Spinal cord (tissue), 9 donors: ENCODE measurements at regions not wholly inside any gene's neighbourhood (a gene's known extent, or its start where the extent isn't known, plus 50 kb on each side); places are given as distances from the start of the nearest gene placed in this dataset.

ENCODE experiments used
- DNase-seq, 6 donors: peaks; one replicate each; pipeline versions ENCODE4 v3.0.0 to v3.0.0-alpha.2; 2013 to 2015; ENCODE audit warnings: low spot score in 6 of 6, low read depth in 4 of 6
- H3K27ac ChIP-seq: one replicate; pipeline ENCODE4 v1.5.1; 2013; ENCODE audit warnings: low read depth, low read length, control low read depth
- H3K27me3 ChIP-seq: one replicate; pipeline ENCODE4 v1.6.1; 2013; ENCODE audit warnings: low read length; ENCODE audit not compliant: control insufficient read depth, insufficient read depth
- H3K36me3 ChIP-seq: one replicate; pipeline ENCODE4 v1.6.1; 2013; ENCODE audit warnings: low read length; ENCODE audit not compliant: control insufficient read depth, insufficient read depth
- H3K4me1 ChIP-seq: one replicate; pipeline ENCODE4 v1.6.1; 2013; ENCODE audit warnings: low read length; ENCODE audit not compliant: control insufficient read depth, insufficient read depth
- H3K4me3 ChIP-seq: one replicate; pipeline ENCODE4 v1.5.1; 2013; ENCODE audit warnings: low read depth, low read length, control low read depth
- H3K9me3 ChIP-seq: one replicate; pipeline ENCODE4 v1.6.1; 2013; ENCODE audit warnings: low read length; ENCODE audit not compliant: control insufficient read depth, insufficient read depth
- WGBS: methylation state at CpG from one replicate; pipeline ENCODE4 v1.1.5; 2013; ENCODE audit warnings: missing lambda C conversion rate; ENCODE audit not compliant: insufficient coverage; 5-methylcytosine and 5-hydroxymethylcytosine counted together
- donor health status: healthy.

- DNase-seq = no peak
- H3K4me3 ChIP-seq = no peak overlapping the region
- H3K9me3 ChIP-seq = peaks cover 1% of the 10 kb centered on the region
- H3K36me3 ChIP-seq = no peaks in the 10 kb centered on the region
- no peak overlapping the region for H3K27ac ChIP-seq
- H3K4me1 ChIP-seq = no peaks in the 10 kb centered on the region
- H3K27me3 ChIP-seq = no peaks in the 10 kb centered on the region
- WGBS = no CpG with 5 or more reads among the region's 4 CpGs
Measured at GRCh38 chr16:26531290-26531730, 535.4 kb upstream of the C16orf82 start.

GRCh38 chr16:26532456-26532855 lies 534.3 kb upstream of the C16orf82 start:
- Histone ChIP-seq H3K4me3 (no peak overlapping the region), H3K27ac (no peak overlapping the region), H3K27me3 (no peaks in the 10 kb centered on the region), H3K36me3 (no peaks in the 10 kb centered on the region), H3K4me1 (no peaks in the 10 kb centered on the region), H3K9me3 (no peaks in the 10 kb centered on the region)
- DNase-seq = no peak
- 100% methylated on average over 1 of the region's 1 CpG for WGBS

GRCh38 chr16:26542198-26542597 lies 524.5 kb upstream of the C16orf82 start:
- H3K4me1 ChIP-seq = no peaks in the 10 kb centered on the region
- H3K27me3 ChIP-seq = peaks cover 3% of the 10 kb centered on the region
- H3K27ac ChIP-seq = no peak overlapping the region
- WGBS = 95% methylated on average over 5 of the region's 5 CpGs
- DNase-seq = no peak
- no peaks in the 10 kb centered on the region for H3K36me3 ChIP-seq
- H3K9me3 ChIP-seq = no peaks in the 10 kb centered on the region
- no peak overlapping the region for H3K4me3 ChIP-seq

- no peak overlapping the region for H3K4me3 ChIP-seq
- DNase-seq = peak in 1 of 6 donors; percentile 29
- H3K36me3 ChIP-seq = no peaks in the 10 kb centered on the region
- no peaks in the 10 kb centered on the region for H3K4me1 ChIP-seq
- WGBS = no CpG with 5 or more reads among the region's 2 CpGs
- peaks cover 3% of the 10 kb centered on the region for H3K27me3 ChIP-seq
- H3K27ac ChIP-seq = no peak overlapping the region
- no peaks in the 10 kb centered on the region for H3K9me3 ChIP-seq
Measured at GRCh38 chr16:26546573-26546972, 520.2 kb upstream of the C16orf82 start.

GRCh38 chr16:26547681-26548080 lies 519.0 kb upstream of the C16orf82 start:
- H3K4me1 ChIP-seq = no peaks in the 10 kb centered on the region
- H3K9me3 ChIP-seq = no peaks in the 10 kb centered on the region
- H3K4me3 ChIP-seq = no peak overlapping the region
- DNase-seq = no peak
- peaks cover 3% of the 10 kb centered on the region for H3K27me3 ChIP-seq
- no peaks in the 10 kb centered on the region for H3K36me3 ChIP-seq
- 73% methylated on average over 2 of the region's 2 CpGs for WGBS
- no peak overlapping the region for H3K27ac ChIP-seq

GRCh38 chr16:26550111-26550610 lies 516.6 kb upstream of the C16orf82 start:
- DNase-seq = peak in 2 of 6 donors; percentile 10 to 55
- no peaks in the 10 kb centered on the region for H3K4me1 ChIP-seq
- H3K36me3 ChIP-seq = no peaks in the 10 kb centered on the region
- H3K27me3 ChIP-seq = peaks cover 3% of the 10 kb centered on the region
- no peaks in the 10 kb centered on the region for H3K9me3 ChIP-seq
- H3K27ac ChIP-seq = no peak overlapping the region
- no peak overlapping the region for H3K4me3 ChIP-seq
- no CpG with 5 or more reads among the region's 3 CpGs for WGBS

GRCh38 chr16:26554030-26554429 lies 512.7 kb upstream of the C16orf82 start:
- Histone ChIP-seq H3K9me3 (no peaks in the 10 kb centered on the region), H3K4me3 (no peak overlapping the region), H3K27ac (no peak overlapping the region), H3K27me3 (no peaks in the 10 kb centered on the region), H3K4me1 (no peaks in the 10 kb centered on the region), H3K36me3 (no peaks in the 10 kb centered on the region)
- DNase-seq = no peak
- WGBS = no CpG with 5 or more reads among the region's 3 CpGs

GRCh38 chr16:26561303-26561702 lies 505.4 kb upstream of the C16orf82 start:
- Histone ChIP-seq H3K4me3 (no peak overlapping the region), H3K4me1 (no peaks in the 10 kb centered on the region), H3K27me3 (no peaks in the 10 kb centered on the region), H3K9me3 (no peaks in the 10 kb centered on the region), H3K27ac (no peak overlapping the region), H3K36me3 (no peaks in the 10 kb centered on the region)
- WGBS = no CpG with 5 or more reads among the region's 6 CpGs
- DNase-seq = no peak

GRCh38 chr16:26563018-26563417 lies 503.7 kb upstream of the C16orf82 start:
- Histone ChIP-seq H3K27ac (no peak overlapping the region), H3K4me1 (no peaks in the 10 kb centered on the region), H3K27me3 (no peaks in the 10 kb centered on the region), H3K36me3 (no peaks in the 10 kb centered on the region), H3K9me3 (no peaks in the 10 kb centered on the region), H3K4me3 (no peak overlapping the region)
- 100% methylated on average over 1 of the region's 2 CpGs for WGBS
- DNase-seq = no peak

- Histone ChIP-seq H3K4me3 (no peak overlapping the region), H3K36me3 (no peaks in the 10 kb centered on the region), H3K27ac (no peak overlapping the region), H3K4me1 (no peaks in the 10 kb centered on the region), H3K9me3 (no peaks in the 10 kb centered on the region), H3K27me3 (no peaks in the 10 kb centered on the region)
- WGBS = 16% methylated on average over 7 of the region's 9 CpGs
- DNase-seq = peak in 2 of 6 donors; percentile 58 to 73
Measured at GRCh38 chr16:26567356-26567755, 499.4 kb upstream of the C16orf82 start.
